Calu3 (cell line): ENCODE measurements at regions not wholly inside any gene's neighbourhood (a gene's known extent, or its start where the extent isn't known, plus 50 kb on each side); places are given as distances from the start of the nearest gene placed in this dataset.

Source experiments
- BruUV-seq: library from RNA; stranded (reverse); fragments of 400-500 nt; replicated peaks from 2 replicates; lab custom pipeline; 2021; lab: Mats Ljungman, UMichigan
- CTCF ChIA-PET: fragments of 300-600 bp; sonication (Branson Sonifier 250); formaldehyde crosslinking; loops from one replicate; lab custom pipeline; 2022; ENCODE audit warnings: antibody characterized with exemption; lab: Charles Lee
- DNase-seq: peaks from one replicate; pipeline ENCODE4 v3.0.0; 2022
- H3K27ac Mint-ChIP-seq: one replicate; pipeline ENCODE4 v1.8.0; 2022; ENCODE audit warnings: mixed read lengths; ENCODE audit not compliant: unreplicated experiment
- H3K27me3 Mint-ChIP-seq: one replicate; pipeline ENCODE4 v1.8.0; 2022; ENCODE audit warnings: mixed read lengths; ENCODE audit not compliant: unreplicated experiment
- H3K36me3 Mint-ChIP-seq: one replicate; pipeline ENCODE4 v1.8.0; 2022; ENCODE audit warnings: mild to moderate bottlenecking, moderate library complexity, mixed read lengths; ENCODE audit not compliant: insufficient read depth, unreplicated experiment
- H3K4me1 Mint-ChIP-seq: one replicate; pipeline ENCODE4 v1.8.0; 2022; ENCODE audit warnings: mild to moderate bottlenecking, low read depth, mixed read lengths; ENCODE audit not compliant: unreplicated experiment
- H3K4me3 Mint-ChIP-seq: one replicate; pipeline ENCODE4 v1.8.0; 2022; ENCODE audit warnings: mild to moderate bottlenecking, low read depth, moderate library complexity, mixed read lengths; ENCODE audit not compliant: unreplicated experiment
- H3K9me3 Mint-ChIP-seq: one replicate; pipeline ENCODE4 v1.8.0; 2022; ENCODE audit warnings: low read depth, mixed read lengths; ENCODE audit not compliant: unreplicated experiment
- intact Hi-C: fragments of 100-400 bp; cut with micrococcal nuclease; formaldehyde crosslinking; loops from one replicate; pipeline ENCODE4 v1.10.0; 2022; ENCODE audit not compliant: unreplicated experiment
- TF ChIP-seq, protein P1 (sequence below): fragments of 200-600 bp; IDR thresholded peaks from one replicate; pipeline ENCODE4 v1.8.0; 2022; ENCODE audit warnings: antibody characterized with exemption; ENCODE audit not compliant: unreplicated experiment

DNA sequence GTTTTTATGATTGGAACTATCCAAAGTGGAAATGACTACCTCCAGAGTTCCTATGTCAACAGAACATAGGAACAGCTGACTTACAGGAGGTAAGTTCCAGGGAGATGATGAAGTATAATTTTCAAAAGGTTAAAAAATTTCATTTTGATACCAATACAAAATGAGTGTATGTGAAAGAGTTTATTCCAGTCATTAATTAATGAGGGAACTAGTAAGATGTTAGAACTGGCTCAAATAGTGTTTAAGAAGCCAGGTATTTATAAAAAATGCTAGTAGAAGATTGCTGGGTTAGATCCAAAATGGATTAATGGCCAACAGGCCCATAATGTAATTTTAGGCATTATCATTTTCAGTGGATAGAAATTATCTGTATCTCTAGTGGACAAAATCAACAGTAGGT is 227.7 kb upstream of the ZBED5 start:
- H3K4me3 Mint-ChIP-seq, result no peak overlapping the region
- no peaks in the 10 kb centered on the region for H3K9me3 Mint-ChIP-seq
- H3K27me3 Mint-ChIP-seq, result peaks cover 80% of the 10 kb centered on the region
- H3K36me3 Mint-ChIP-seq, result no peaks in the 10 kb centered on the region
- DNase-seq, result no peak
- BruUV-seq, result no TSS peak
- CTCF ChIA-PET, result no interaction called here
- TF ChIP-seq, protein P1, sequence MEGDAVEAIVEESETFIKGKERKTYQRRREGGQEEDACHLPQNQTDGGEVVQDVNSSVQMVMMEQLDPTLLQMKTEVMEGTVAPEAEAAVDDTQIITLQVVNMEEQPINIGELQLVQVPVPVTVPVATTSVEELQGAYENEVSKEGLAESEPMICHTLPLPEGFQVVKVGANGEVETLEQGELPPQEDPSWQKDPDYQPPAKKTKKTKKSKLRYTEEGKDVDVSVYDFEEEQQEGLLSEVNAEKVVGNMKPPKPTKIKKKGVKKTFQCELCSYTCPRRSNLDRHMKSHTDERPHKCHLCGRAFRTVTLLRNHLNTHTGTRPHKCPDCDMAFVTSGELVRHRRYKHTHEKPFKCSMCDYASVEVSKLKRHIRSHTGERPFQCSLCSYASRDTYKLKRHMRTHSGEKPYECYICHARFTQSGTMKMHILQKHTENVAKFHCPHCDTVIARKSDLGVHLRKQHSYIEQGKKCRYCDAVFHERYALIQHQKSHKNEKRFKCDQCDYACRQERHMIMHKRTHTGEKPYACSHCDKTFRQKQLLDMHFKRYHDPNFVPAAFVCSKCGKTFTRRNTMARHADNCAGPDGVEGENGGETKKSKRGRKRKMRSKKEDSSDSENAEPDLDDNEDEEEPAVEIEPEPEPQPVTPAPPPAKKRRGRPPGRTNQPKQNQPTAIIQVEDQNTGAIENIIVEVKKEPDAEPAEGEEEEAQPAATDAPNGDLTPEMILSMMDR, result no peak
- intact Hi-C loops, result no loop called here
- no peaks in the 10 kb centered on the region for H3K4me1 Mint-ChIP-seq
- no peak overlapping the region for H3K27ac Mint-ChIP-seq

DNA sequence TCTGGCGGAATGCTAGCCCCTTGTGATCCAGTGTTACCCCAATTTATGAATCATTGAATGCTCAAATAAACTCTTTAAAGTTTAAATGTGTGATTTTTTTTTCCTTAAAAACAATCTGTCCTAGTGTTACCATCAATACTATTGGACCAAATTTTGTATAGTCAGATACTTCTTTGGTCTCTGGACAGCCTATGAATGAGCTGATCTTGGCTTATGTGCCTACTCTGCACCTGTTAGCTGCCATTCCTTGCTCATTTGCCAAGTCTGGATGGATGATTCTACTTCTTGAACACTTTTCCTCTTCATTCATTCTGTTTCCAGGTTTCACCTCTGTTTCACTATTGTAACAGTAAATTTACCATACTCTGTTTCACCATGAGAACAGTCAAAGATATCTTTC is 226.5 kb upstream of the ZBED5 start:
- Mint-ChIP-seq H3K36me3 (no peaks in the 10 kb centered on the region), H3K9me3 (no peaks in the 10 kb centered on the region), H3K27me3 (peaks cover 87% of the 10 kb centered on the region), H3K4me1 (no peaks in the 10 kb centered on the region), H3K27ac (no peak overlapping the region), H3K4me3 (no peak overlapping the region)
- CTCF ChIA-PET, result no interaction called here
- no peak for DNase-seq
- intact Hi-C loops, result no loop called here
- TF ChIP-seq, protein P1, result no peak
- BruUV-seq, result no TSS peak

DNA sequence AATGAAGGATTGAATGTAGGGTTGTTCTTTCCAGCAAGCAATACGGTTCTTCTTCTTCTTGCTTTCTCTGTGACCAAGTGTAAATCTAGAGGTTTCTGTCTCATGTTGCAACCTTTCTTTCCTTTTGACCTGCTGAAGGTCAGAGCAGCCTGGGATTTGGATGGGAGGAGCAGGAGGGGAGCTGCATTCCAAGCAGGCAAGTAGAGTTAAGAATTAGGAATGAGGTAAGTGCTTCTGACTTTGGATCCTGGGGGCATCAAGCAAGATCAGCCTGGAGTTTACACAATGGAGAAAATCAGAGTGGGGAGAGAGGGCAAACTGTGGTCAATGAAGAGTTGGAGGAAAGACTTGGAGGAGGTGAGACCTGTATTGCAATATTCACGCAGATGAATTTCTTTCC is 225.6 kb upstream of the ZBED5 start:
- no peak overlapping the region for H3K27ac Mint-ChIP-seq
- H3K4me3 Mint-ChIP-seq, result no peak overlapping the region
- CTCF ChIA-PET, result no interaction called here
- no peaks in the 10 kb centered on the region for H3K9me3 Mint-ChIP-seq
- intact Hi-C loops, result no loop called here
- TF ChIP-seq, protein P1, result no peak
- H3K4me1 Mint-ChIP-seq, result no peaks in the 10 kb centered on the region
- H3K36me3 Mint-ChIP-seq, result no peaks in the 10 kb centered on the region
- H3K27me3 Mint-ChIP-seq, result peaks cover 90% of the 10 kb centered on the region
- no peak for DNase-seq
- no TSS peak for BruUV-seq

DNA sequence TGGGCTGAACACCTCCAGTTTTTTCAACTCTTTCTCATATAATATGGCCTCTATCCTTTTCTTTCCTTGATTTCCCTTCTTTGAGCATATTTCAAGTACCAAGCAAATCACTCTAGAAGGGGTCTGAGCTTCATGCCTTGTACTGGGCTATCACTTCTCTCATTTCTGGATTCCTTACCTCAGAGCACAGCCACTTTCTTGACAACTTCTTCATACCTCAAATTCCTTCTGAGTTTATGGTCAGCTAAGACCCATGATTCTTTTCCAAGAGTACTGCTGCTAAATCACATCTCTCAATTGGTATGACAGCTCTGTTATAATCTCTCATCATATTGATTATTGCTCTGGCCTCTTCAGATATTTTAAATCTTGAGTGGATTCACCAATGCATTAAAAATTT is 224.8 kb upstream of the ZBED5 start:
- intact Hi-C loops, result no loop called here
- H3K27me3 Mint-ChIP-seq, result peaks cover 90% of the 10 kb centered on the region
- CTCF ChIA-PET, result interaction anchor here (1.3 kb wide), 1 partner anchor 9 kb away, joined by 3 read pairs; no protein-coding TSS in a partner anchor
- H3K9me3 Mint-ChIP-seq, result no peaks in the 10 kb centered on the region
- BruUV-seq, result no TSS peak
- no peak for DNase-seq
- H3K4me1 Mint-ChIP-seq, result no peaks in the 10 kb centered on the region
- no peaks in the 10 kb centered on the region for H3K36me3 Mint-ChIP-seq
- H3K4me3 Mint-ChIP-seq, result no peak overlapping the region
- TF ChIP-seq, protein P1, result no peak
- H3K27ac Mint-ChIP-seq, result no peak overlapping the region
